ENCODE measurements at regions not wholly inside any gene's neighbourhood (a gene's known extent, or its start where the extent isn't known, plus 50 kb on each side); places are given as distances from the start of the nearest gene placed in this dataset.

DNA sequence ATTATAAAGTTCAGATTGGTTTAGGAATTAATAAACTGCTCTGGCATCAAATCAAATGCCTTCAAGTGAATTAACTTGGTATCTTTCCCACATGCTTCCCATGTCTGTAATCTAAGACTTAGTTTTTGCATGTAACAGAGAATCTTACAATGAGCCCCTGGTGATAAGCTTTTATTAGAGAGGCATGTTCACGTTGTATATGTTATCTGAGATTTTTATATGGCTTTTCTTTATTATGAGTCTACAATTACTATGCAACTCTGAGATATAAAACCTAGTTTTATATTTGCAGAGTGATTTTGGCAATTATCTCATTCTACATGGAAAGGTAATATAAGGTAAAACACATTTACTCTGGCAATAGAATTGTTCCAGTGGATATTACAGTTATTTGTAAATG is 1578.4 kb upstream of the IGFBP7 start:
- no peak for DNase-seq (ENCODE audit: low spot score)

GRCh38 chr4:58679886-58680285 is 1569.7 kb upstream of the IGFBP7 start:
- DNase-seq (ENCODE audit: low spot score) = no peak

GRCh38 chr4:58679051-58679450 is 1568.9 kb upstream of the IGFBP7 start:
- DNase-seq (ENCODE audit: low spot score) = no peak

GRCh38 chr4:58669783-58670182 is 1559.6 kb upstream of the IGFBP7 start:
- DNase-seq (ENCODE audit: low spot score) = no peak

- no peak for DNase-seq (ENCODE audit: low spot score)
These were observed 1555.5 kb upstream of the IGFBP7 start for GRCh38 chr4:58665649-58666048.

- DNase-seq (ENCODE audit: low spot score) = no peak
These were observed 1548.5 kb upstream of the IGFBP7 start for GRCh38 chr4:58658701-58659100.

- no peak for DNase-seq (ENCODE audit: low spot score)
These were observed 1543.1 kb upstream of the IGFBP7 start for GRCh38 chr4:58653251-58653650.

DNA sequence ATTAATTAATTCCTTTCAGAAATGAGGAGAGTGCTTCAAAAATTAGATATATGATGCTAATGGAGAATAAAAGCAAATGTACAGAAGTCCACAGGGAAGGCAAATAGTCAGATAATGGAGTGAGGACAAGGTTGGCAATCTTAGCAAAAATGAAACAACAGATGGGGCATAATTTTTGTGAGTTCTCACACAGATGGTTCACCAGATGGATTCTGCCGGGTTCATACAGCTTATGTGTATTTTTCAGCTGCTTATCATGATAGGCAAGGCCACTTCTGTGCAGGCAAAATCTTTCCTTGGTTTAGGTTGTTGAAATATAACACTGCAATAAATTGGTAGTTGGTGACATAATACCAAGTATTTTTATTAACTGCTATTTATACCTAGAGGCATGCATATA is 1539.0 kb upstream of the IGFBP7 start:
- DNase-seq (ENCODE audit: low spot score) = no peak

GRCh38 chr4:58646126-58646525 is 1535.9 kb upstream of the IGFBP7 start:
- DNase-seq (ENCODE audit: low spot score) = no peak

DNA sequence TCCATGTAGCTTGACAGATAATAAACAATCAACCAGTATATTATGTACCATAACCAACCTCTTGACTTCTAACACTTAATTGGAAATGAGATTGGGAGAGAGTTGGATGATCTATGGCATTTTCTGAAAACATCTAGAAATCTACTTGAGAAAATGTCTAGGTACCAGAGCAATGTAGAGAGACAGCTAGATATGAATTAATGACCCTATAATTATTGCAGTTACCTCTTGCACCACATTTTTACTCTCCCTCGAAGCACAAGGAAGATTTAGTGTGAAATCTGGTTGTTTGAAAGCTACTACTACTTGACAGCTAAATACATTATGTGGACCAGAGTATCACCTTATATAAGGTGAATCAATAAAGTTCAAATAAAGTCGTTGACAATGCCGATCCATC is 1534.4 kb upstream of the IGFBP7 start:
- no peak for DNase-seq (ENCODE audit: low spot score)

DNA sequence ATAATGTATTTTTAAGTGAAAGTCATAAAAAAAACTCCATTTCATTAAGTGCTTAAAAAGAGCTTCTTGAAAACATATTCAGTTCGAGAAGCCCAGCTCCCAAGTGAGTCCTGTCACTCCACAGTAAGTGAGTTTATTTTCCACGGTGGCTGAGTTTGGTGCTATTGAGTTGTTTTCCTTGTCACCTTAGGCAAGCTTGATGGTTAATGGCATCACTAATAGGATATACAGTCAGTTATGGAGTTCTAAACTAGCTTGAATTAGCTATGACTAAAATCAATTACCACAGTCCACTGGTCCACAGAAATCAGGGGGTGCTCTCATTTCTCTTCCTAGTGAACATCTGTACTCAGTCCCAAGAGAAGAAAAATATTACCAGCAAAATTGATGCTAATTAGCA is 1526.2 kb upstream of the IGFBP7 start:
- DNase-seq (ENCODE audit: low spot score) = no peak

GRCh38 chr4:58617226-58617625 is 1507.0 kb upstream of the IGFBP7 start:
- DNase-seq (ENCODE audit: low spot score) = no peak

DNA sequence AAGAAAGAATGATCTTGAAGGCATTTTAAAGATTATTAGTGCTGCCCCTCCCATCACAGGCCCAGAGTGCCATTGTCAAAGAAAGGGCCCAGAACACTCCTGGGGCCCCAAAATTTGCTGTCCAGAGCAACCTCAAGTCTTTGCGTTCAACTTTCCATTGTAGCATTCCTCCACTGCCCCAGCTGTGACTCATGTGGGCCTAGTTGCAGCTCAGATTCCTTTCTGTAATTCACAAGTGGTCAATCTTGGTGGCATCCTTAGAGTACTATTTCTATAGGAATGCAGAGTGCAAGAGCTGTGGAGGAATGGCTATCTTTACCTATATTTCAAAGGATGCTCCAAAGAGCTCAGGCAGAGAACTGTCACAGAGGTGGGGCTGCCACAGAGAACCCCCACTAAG is 1500.8 kb upstream of the IGFBP7 start:
- no peak for DNase-seq (ENCODE audit: low spot score)

- DNase-seq (ENCODE audit: low spot score) = no peak
These were observed 1496.1 kb upstream of the IGFBP7 start for GRCh38 chr4:58606303-58606702.

GRCh38 chr4:58603951-58604350 is 1493.8 kb upstream of the IGFBP7 start:
- no peak for DNase-seq (ENCODE audit: low spot score)

DNA sequence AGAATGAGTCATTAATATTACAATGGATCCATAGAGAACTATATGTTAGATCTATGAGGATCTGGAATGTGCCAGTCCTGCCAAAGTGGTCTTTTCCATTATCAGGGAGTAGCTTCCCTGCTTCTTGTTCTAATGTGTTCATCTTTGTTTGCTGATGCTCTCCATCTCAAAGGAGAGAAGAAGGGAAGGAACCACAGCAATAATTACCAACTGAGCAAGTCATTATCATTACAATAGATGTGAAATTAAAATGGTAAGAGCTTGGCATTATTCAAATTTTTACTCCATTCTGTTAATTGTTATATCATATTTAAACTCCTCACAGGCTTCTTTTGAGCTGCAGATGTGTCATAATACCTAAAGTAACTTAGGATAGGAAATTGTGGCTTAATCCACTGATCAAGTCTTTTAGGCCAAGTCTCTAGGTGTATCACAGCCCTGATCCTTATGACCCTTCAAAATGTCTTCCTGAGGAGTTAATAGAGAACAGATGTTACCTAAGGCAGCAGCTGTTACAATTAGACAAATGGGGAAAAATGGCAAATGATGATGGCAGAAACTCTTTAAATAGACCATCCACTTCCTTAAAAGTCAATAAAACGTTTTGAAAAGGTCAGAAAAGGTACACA is 1492.7 kb upstream of the IGFBP7 start:
- DNase-seq (ENCODE audit: low spot score) = no peak

DNA sequence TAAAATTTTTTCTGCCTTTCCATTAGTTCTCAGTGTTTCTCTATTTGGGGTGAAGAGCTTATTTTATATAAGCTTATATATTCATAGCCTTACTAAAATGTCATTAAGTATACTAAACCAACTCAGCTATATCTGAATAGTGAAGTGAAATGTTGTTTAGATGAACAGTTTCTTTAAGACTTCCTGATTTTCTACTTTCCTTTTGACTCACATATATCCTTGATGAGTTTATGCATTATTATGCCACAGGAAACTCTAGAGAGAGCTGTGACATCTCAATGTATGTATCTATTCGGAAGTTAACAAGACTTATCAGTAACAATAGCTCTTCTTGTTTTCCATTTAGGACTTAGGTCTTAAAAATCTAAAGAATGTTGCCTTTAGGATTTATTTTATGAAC is 1491.8 kb upstream of the IGFBP7 start:
- no peak for DNase-seq (ENCODE audit: low spot score)

GRCh38 chr4:58600290-58600689 is 1490.1 kb upstream of the IGFBP7 start:
- DNase-seq (ENCODE audit: low spot score) = no peak

- no peak for DNase-seq (ENCODE audit: low spot score)
These were observed 1480.5 kb upstream of the IGFBP7 start for GRCh38 chr4:58590722-58591121.

- no peak for DNase-seq (ENCODE audit: low spot score)
These were observed 1477.7 kb upstream of the IGFBP7 start for GRCh38 chr4:58587856-58588255.

- no peak for DNase-seq (ENCODE audit: low spot score)
These were observed 1456.1 kb upstream of the IGFBP7 start for GRCh38 chr4:58566260-58566659.

DNA sequence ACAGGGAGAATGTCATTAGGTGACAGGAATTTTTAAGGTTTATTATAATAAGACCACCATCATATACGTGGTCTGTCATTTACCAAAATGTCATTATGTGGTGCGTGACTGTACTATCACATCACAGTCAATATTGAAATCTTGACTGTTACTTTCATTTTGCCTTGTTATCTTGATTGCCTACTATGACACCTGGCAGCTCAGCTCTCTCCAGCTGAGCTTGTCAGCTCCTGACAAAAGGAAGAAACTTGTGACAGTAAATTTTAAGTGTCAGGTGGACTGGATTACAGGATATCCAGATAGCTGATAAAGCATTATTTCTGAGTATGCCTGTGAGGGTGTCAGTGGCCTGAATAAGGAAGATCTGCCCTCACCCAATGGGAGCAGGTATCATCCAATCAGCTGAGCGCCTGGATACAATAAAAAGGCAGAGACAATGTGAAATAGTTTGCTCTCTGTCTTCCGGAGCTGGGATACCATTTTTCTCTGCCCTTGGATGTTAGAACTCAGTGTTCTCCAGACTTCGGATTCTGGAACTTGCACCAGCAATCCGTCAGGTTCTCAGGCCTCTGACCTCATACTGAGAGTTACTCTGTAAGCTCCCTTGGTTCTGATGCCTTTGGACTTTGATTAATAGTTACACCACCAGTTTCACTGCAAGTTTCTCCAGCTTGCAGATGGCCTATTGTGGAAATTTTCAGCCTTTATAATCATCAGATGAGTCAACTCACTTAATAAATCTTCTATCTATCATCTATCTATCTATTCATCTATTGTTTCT is 1454.7 kb upstream of the IGFBP7 start:
- no peak for DNase-seq (ENCODE audit: low spot score)

DNA sequence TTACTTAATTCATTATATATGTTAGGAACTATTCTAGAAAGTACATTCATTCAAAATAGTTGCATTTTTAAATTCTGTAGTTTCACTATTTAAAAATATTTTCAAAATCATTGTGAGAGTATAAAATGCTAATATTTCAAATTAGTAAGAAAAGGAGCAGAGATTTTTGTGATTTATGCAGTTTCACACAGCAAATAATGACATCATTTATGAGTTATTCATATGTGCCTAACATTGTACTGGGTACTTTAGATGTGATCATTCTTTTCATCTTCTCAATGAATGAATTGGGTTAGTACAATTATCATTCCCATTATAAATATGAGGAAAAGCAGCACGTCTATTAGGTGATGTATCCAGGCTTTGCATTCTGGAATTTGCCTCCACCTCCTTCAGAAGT is 1451.0 kb upstream of the IGFBP7 start:
- DNase-seq (ENCODE audit: low spot score) = no peak

DNA sequence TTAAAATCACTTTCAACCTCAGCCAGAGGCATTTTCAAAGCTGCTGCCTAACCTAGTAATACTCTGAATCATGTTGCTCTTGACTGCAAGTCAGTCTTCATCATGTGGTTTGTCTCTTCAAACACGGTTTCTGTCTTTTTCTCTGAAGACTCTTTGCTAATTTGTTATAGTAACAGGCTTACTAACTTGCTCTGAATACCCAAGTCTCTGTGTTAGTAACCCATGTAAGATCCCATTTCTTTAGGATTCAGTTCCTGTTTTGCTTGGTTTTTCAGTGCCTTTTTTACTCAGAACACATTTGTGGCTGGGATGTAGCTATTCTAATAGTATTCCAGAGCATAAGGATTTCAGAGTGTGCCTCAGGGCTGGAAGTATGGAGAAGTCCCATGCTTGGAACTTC is 1450.6 kb upstream of the IGFBP7 start:
- DNase-seq (ENCODE audit: low spot score) = no peak
